Activated T-cell treated with anti-CD3 and anti-CD28 coated beads, Interleukin-2, amount 50 U/mL, for 48 hours (primary cell): ENCODE measurements at regions not wholly inside any gene's neighbourhood (a gene's known extent, or its start where the extent isn't known, plus 50 kb on each side); places are given as distances from the start of the nearest gene placed in this dataset.
"Not testable (repeated sequence)": the region's sequence is repeated elsewhere in the genome, so short reads cannot be mapped to it uniquely, and the experiment has no call there.

Source experiments
- DNase-seq, 2 experiments: peaks; one replicate each; pipeline ENCODE4 v3.0.0-alpha.2; 2020

- no peak for DNase-seq
These were observed 555.7 kb upstream of the ANO3 start for GRCh38 chr11:25776238-25776637.

DNA sequence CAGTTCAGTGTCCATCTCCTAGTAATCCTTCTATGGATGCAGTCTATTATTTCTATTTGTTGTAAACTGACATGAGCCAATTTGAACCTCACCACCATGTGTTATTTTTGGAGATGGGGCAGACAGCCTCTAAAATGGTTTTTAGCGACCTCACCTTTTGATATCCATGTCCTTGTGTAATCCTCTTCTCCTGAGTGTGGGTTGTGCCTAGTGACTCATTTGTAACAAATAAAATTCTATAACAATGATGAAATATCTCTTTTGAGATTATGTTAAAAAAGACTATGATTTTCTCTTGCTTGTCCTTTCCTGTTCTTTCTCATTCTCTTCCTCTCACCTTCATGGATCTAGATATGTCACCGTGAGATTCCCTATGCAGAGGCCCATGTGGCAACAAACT lies 554.6 kb upstream of the ANO3 start:
- no peak for DNase-seq

DNA sequence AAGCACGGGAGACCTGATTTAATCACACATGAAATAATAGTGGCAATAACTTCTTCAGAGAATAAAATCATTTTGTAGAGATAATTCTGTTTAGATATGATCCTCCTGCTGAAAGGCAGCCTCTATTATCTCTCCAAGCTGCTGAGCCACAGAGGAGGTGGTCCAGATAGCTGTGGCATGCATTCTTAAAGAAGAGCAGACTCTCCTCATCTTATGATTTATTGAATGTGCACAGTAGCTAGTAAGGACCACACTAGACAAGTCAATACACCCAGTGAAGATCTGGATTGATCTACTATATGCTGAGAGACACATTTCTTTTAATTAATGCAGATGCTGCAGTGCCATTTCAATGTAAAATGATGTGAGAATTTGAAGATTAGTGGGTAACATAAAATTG lies 552.9 kb upstream of the ANO3 start:
- DNase-seq, result no peak

DNA sequence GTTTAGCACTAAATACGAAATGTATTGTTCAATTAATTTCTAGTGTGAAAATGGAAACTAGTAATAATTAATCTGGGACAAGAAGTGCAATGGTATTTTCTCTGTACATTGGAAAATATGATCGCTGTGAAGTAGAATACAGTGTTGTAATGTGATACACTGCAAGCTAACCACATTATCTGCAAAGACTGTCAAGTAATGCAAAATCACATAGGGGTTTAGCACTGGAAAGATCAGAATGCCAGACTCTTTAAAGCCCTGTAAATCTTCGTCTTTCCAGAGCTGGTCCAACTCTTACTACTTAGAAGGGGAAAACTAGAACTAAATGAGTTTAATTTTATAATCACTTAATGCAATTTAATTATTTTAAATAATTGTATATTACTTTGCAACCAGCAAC lies 544.5 kb upstream of the ANO3 start:
- DNase-seq, result no peak

GRCh38 chr11:25790396-25790795 lies 541.5 kb upstream of the ANO3 start:
- DNase-seq, result no peak

DNA sequence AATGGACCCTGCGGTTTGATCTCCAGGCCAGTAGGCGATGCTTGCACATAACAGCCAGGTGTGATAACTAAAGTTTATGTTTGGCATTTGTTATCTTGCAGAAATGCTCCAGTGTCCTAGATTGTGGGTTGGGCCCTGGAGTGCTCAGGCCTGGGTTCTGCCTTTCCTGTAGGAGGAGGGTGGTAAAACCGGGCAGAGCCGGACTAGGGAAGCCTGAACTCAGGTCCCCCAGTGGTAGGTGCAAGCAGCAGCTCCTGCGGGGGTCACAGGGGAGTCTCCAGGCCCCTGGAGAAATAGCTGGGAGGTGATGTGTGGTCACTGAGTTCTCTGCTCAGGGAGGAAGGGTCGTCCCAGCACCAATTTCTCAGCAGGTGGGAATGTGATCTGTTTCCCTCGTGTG lies 538.3 kb upstream of the ANO3 start:
- DNase-seq, result no peak

- DNase-seq, result no peak
These were observed 537.1 kb upstream of the ANO3 start for GRCh38 chr11:25794804-25795203.

- DNase-seq, result no peak
These were observed 515.5 kb upstream of the ANO3 start for GRCh38 chr11:25816411-25816810.

DNA sequence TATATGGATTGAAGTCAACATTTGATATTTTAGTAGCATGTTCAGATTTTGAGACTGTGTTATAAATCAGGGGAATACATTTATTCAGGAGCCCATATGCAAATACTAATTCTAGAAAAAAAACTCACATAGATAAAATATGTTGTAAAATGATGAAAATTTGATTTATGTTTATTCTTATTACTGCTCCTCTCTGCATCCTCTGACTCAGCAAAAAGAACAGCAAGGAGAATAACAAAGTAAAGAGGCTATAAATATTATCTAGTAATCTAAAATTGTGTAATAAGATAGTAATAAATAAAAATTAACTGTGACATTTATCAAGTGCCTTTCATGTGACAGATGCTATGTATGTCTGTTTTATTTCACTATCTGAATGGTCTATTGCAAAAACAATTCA lies 507.2 kb upstream of the ANO3 start:
- no peak for DNase-seq

- not testable (repeated sequence) for DNase-seq
These were observed 500.4 kb upstream of the ANO3 start for GRCh38 chr11:25831485-25831884.

GRCh38 chr11:25838918-25839625 lies 492.9 kb upstream of the ANO3 start:
- no peak for DNase-seq

- DNase-seq, result no peak
These were observed 487.1 kb upstream of the ANO3 start for GRCh38 chr11:25844811-25845210.

GRCh38 chr11:25855916-25856315 lies 476.0 kb upstream of the ANO3 start:
- DNase-seq, result no peak

DNA sequence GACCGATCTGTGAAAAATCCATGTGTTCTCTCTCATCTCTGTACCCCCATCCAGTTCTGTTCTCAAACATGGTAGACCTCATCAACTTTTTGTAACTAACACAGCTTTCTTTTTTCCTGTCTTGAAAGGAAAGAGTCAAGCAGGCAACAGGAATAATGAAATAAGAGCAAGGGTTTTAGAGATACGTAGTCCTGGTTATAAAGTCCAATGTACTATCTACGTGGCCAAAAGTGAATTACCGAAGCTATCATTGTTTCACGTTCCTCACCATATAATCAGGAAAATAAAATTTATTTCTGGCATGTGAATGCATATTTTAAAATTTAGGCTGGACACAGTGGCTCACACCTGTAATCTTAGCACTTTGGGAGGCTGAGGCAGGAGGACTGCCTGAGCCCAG lies 472.2 kb upstream of the ANO3 start:
- DNase-seq, result no peak

DNA sequence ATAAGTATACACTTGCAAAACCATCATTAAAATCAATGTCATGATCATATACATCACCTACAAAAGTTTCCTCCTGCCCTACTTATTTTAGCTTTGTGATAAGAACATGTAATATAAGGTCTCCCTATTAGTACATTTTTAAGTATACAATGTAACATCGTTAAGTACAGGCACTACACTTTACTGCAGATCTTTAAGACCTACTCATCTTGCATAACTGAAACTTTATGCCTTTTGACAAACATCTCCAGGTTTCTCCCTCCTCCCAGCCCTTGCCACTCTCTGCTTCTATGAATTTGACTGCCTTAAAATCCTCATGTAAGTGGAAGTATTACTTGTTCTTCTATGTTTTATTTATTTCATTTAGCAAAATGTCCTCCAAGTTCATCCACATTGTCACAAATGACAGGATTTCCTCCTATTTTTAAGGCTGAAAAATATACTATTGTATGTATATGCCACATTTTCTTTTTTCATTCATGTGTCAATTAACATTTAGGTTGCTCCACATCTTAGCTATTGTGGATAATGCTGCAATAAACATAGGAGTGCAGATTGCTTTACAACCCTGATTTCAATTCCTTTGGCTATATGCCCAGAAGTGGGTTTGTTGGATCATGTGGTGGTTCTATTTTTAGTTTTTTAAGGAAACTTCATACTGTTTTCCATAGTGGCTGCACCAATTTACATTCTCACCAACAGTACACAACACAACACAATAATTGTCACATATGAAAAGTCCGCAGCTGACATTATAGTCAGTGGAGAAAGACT lies 471.1 kb upstream of the ANO3 start:
- DNase-seq, result no peak

- no peak for DNase-seq
These were observed 469.8 kb upstream of the ANO3 start for GRCh38 chr11:25862159-25862558.

- no peak for DNase-seq
These were observed 467.9 kb upstream of the ANO3 start for GRCh38 chr11:25863986-25864385.

DNA sequence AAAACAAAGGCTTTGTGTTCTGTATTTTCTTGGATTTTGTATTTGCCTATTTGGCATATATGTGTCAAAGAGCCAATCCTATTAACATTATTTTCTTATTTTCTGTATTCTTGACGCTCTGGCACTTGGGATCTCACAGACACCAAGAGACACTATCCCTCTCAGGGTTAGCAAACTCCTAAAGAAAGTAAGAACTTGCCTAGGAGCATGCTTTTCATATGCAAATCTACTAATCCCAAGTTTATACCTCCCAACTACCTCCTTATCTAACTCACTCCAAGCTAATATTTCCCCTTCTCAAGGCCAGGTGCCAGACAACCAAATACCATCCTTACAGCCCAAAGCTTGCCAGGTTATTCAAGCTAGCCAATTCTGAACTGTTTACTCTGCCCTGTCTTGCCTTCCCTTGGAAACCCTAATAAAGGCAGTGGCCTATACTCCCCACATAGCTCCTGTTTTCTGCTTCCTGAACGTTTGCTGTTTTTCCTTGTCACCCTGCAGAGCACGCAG lies 455.4 kb upstream of the ANO3 start:
- no peak for DNase-seq

GRCh38 chr11:25886036-25886435 lies 445.9 kb upstream of the ANO3 start:
- no peak for DNase-seq

DNA sequence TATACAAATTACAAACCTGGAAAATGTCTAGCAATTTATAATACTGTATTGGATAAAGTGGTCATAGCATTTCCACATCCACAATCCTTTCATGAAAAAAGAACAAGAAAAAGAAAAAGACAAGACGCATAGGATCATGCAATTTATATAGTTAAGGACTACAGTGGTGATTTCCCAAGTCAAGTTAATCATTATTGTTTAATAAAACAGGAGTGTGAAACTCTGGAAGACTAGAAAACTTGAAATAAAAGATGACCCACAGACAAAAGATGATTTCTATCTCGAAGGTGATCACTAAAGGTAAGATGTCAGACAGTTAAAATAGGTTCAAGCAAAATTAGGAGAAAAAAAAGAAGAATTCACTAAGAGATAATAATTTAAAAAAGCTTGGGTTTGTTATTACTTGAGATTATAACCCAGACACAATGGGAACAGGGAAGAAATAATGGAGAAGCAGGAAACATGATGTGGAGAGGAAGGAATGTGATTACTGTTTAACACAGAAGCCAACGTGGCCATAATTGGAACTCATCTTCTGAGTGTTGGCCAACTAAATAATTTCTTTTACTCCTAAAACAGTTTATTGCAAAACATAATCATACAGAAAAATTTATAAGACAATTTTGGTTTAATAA lies 441.2 kb upstream of the ANO3 start:
- no peak for DNase-seq

GRCh38 chr11:25891960-25892359 lies 440.0 kb upstream of the ANO3 start:
- DNase-seq, result no peak

- DNase-seq, result no peak
These were observed 432.2 kb upstream of the ANO3 start for GRCh38 chr11:25899617-25900160.

DNA sequence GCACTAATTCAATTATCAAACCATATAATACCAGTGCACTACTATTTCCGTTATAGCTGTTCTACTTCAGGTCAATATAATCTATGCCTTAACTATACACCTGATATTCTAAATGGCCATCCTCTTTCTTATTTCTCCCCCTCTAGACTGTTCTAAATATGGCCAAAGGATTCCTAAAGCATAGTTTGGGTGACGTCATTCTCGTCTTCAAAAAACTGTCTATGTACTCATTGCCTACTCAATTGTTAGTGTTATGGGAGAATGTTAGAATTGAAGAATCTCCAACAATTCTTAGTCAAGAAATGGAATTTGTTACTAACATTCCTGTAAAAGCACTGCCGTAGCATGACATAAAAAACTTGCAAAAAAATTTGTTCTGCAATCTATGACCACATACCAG lies 431.1 kb upstream of the ANO3 start:
- DNase-seq, result no peak

DNA sequence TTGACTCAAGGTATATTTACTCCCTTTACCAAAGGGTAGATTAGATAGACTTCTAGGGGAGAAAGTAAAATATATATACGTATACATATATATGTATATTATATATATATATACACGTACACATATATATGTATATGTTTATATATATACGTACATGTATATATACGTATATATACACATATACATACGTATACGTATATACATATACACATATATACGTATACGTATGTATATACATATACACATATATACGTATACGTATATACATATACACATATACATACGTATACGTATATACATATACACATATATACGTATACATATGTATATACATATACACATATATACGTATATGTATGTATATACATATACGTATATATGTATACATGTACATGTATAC lies 430.5 kb upstream of the ANO3 start:
- DNase-seq, result no peak
